GM12878 (cell line): ENCODE measurements at regions not wholly inside any gene's neighbourhood (a gene's known extent, or its start where the extent isn't known, plus 50 kb on each side); places are given as distances from the start of the nearest gene placed in this dataset.

Experiments used
- ATAC-seq: fragments of 200-7000 bp; cut with Tn5 transposase; 3 replicates; pipeline ENCODE4 v1.9.1; 2020; ENCODE audit warnings: mild to moderate bottlenecking, moderate library complexity
- BruUV-seq: library from RNA; stranded (reverse); fragments of 400-500 nt; replicated peaks from 2 replicates; lab custom pipeline; 2021; lab: Mats Ljungman, UMichigan
- CTCF ChIA-PET: fragments of 300-600 bp; sonication (Branson Sonifier 250); formaldehyde crosslinking; extraction: SDS; loops from one replicate; lab custom pipeline; 2021; ENCODE audit warnings: inconsistent platforms; lab: Yijun Ruan, JAX
- POLR2A ChIA-PET: fragments of 350-600 bp; formaldehyde crosslinking; extraction: SDS; loops from one replicate; lab custom pipeline; 2021; ENCODE audit warnings: inconsistent platforms; lab: Charles Lee
- RAD21 ChIA-PET: fragments of 300-600 bp; sonication (Branson Sonifier 250); formaldehyde crosslinking; loops from one replicate; lab custom pipeline; 2023; ENCODE audit warnings: antibody characterized with exemption; ENCODE audit not compliant: unreplicated experiment; lab: Charles Lee
- SMC1A ChIA-PET: fragments of 300-600 bp; sonication (Branson Sonifier 250); formaldehyde crosslinking; loops from one replicate; lab custom pipeline; 2023; ENCODE audit not compliant: unreplicated experiment, uncharacterized antibody; lab: Charles Lee
- DNase-seq: peaks from one replicate; pipeline ENCODE4 v3.0.0-alpha.2; 2011; ENCODE audit warnings: low read depth, low spot score
- FAIRE-seq: peaks from 3 replicates; lab custom pipeline; 2011; peaks lifted over from hg19 to GRCh38; lab: Jason Lieb, UNC
- H2AFZ ChIP-seq: 2 replicates; pipeline ENCODE4 v1.6.0; 2011; ENCODE audit warnings: low read depth, low read length, control low read depth; ENCODE audit not compliant: control insufficient read depth
- H3K27ac ChIP-seq: 2 replicates; pipeline ENCODE4 v1.5.1; 2011; ENCODE audit warnings: control low read depth; ENCODE audit not compliant: control insufficient read depth, insufficient read depth
- H3K27me3 ChIP-seq, 2 experiments: replicated peaks in 1 of 2; 2 replicates each; pipeline versions ENCODE4 v1.6.0 to v1.6.1; 2011; ENCODE audit warnings: low read length in 1 of 2; ENCODE audit not compliant: control insufficient read depth in 2 of 2, insufficient read depth in 2 of 2
- H3K36me3 ChIP-seq, 2 experiments: 2 replicates each; pipeline ENCODE4 v1.5.1; 2011; ENCODE audit warnings: low read length in 1 of 2; ENCODE audit not compliant: control insufficient read depth in 2 of 2, insufficient read depth in 2 of 2
- H3K4me1 ChIP-seq: 2 replicates; pipeline ENCODE4 v1.6.1; 2011; ENCODE audit warnings: mild to moderate bottlenecking, low read length, moderate library complexity, mixed read lengths; ENCODE audit not compliant: control insufficient read depth, insufficient read depth
- H3K4me2 ChIP-seq: 2 replicates; pipeline ENCODE4 v1.6.0; 2011; ENCODE audit warnings: control low read depth; ENCODE audit not compliant: control insufficient read depth, insufficient read depth
- H3K4me3 ChIP-seq: fragments of 200-600 bp; sonication (generic); 2 replicates; pipeline ENCODE4 v1.5.1; 2016
- H3K79me2 ChIP-seq: 2 replicates; pipeline ENCODE4 v1.6.0; 2011; ENCODE audit warnings: low read length; ENCODE audit not compliant: control insufficient read depth, insufficient read depth
- H3K9ac ChIP-seq: 2 replicates; pipeline ENCODE4 v1.8.0; 2011; ENCODE audit warnings: low read length, control low read depth, mixed read lengths; ENCODE audit not compliant: control insufficient read depth, insufficient read depth
- H3K9me3 ChIP-seq: replicated peaks from 3 replicates; pipeline ENCODE4 v1.5.1; 2011; ENCODE audit warnings: mild to moderate bottlenecking, low read length; ENCODE audit not compliant: control insufficient read depth, insufficient read depth
- H4K20me1 ChIP-seq: 2 replicates; pipeline ENCODE4 v1.6.0; 2011; ENCODE audit not compliant: control insufficient read depth, insufficient read depth
- ASH2L ChIP-seq: fragments of 300-600, 200-600 bp; sonication (generic); IDR thresholded peaks from 2 replicates; pipeline ENCODE4 v1.6.1; 2017; ENCODE audit warnings: low read depth, mild to moderate bottlenecking, borderline replicate concordance
- BCL3 ChIP-seq: IDR thresholded peaks from 2 replicates; pipeline ENCODE4 v1.6.1; 2011; ENCODE audit warnings: borderline replicate concordance, low read depth, mild to moderate bottlenecking, moderate library complexity, low read length; ENCODE audit not compliant: insufficient read depth, poor library complexity, severe bottlenecking
- E4F1 ChIP-seq: fragments of 450-650 bp; IDR thresholded peaks from 2 replicates; pipeline ENCODE4 v1.6.1; 2018; ENCODE audit warnings: borderline replicate concordance, mild to moderate bottlenecking; ENCODE audit not compliant: partially characterized antibody
- FOS ChIP-seq: IDR thresholded peaks from 3 replicates; pipeline ENCODE4 v1.6.1; 2011; ENCODE audit warnings: borderline replicate concordance; ENCODE audit not compliant: insufficient read length; ENCODE audit errors: extremely low read depth
- FOXM1 ChIP-seq: IDR thresholded peaks from 2 replicates; pipeline ENCODE4 v1.6.1; 2012; ENCODE audit warnings: low read depth, mild to moderate bottlenecking, inconsistent platforms, low read length, moderate library complexity
- GATAD2B ChIP-seq: fragments of 450-650 bp; conservative IDR thresholded peaks from 2 replicates; pipeline ENCODE4 v1.6.1; 2017; ENCODE audit warnings: low read depth, mild to moderate bottlenecking, moderate library complexity
- HDAC6 ChIP-seq: fragments of 200-600 bp; sonication (generic); IDR thresholded peaks from one replicate; pipeline ENCODE4 v1.8.0; 2017; ENCODE audit warnings: antibody characterized with exemption; ENCODE audit not compliant: unreplicated experiment
- HSF1 ChIP-seq: fragments of 150-350 bp; IDR thresholded peaks from 2 replicates; pipeline ENCODE4 v1.6.1; 2014; ENCODE audit warnings: mild to moderate bottlenecking, low read depth, low read length
- KDM1A ChIP-seq: fragments of 200-600 bp; sonication (generic); IDR thresholded peaks from 2 replicates; pipeline ENCODE4 v1.6.1; 2016; ENCODE audit warnings: borderline replicate concordance
- MYB ChIP-seq: fragments of 150-350 bp; IDR thresholded peaks from 2 replicates; pipeline ENCODE4 v1.6.1; 2014; ENCODE audit warnings: mild to moderate bottlenecking, low read depth, low read length, borderline replicate concordance
- NFIC ChIP-seq: IDR thresholded peaks from 2 replicates; pipeline ENCODE4 v1.6.1; 2012; ENCODE audit warnings: low read depth, mild to moderate bottlenecking, inconsistent platforms, low read length, moderate library complexity
- RB1 ChIP-seq: fragments of 450-650 bp; formaldehyde crosslinking; IDR thresholded peaks from 2 replicates; pipeline ENCODE4 v1.6.1; 2017; ENCODE audit warnings: mild to moderate bottlenecking, borderline replicate concordance
- RUNX3 ChIP-seq: IDR thresholded peaks from 2 replicates; pipeline ENCODE4 v1.6.1; 2012; ENCODE audit warnings: low read length, inconsistent platforms
- SKIL ChIP-seq: fragments of 450-650 bp; IDR thresholded peaks from 2 replicates; pipeline ENCODE4 v1.6.1; 2017; ENCODE audit warnings: mild to moderate bottlenecking, low read depth, inconsistent platforms; ENCODE audit not compliant: poor library complexity, severe bottlenecking
- YY1 ChIP-seq: IDR thresholded peaks from 2 replicates; pipeline ENCODE4 v1.6.1; 2011; ENCODE audit warnings: low read depth, mild to moderate bottlenecking, low read length
- ZSCAN29 ChIP-seq: fragments of 450-650 bp; IDR thresholded peaks from 2 replicates; pipeline ENCODE4 v1.6.1; 2017; ENCODE audit warnings: mild to moderate bottlenecking, moderate library complexity
- WGBS: methylation state at CpG from one replicate; pipeline ENCODE4 v1.1.6; 2016; ENCODE audit warnings: low lambda C conversion rate; ENCODE audit not compliant: insufficient replicate concordance, insufficient coverage; ENCODE audit errors: missing lambda C conversion rate; 5-methylcytosine and 5-hydroxymethylcytosine counted together
- in situ Hi-C: fragments of 300-500 bp; cut with MboI; formaldehyde crosslinking; loops from 9 replicates; pipeline ENCODE4 v1.14.3; 2018; ENCODE audit warnings: mixed read lengths
- intact Hi-C: fragments of 100-400 bp; cut with micrococcal nuclease; formaldehyde crosslinking; loops from one replicate; pipeline ENCODE4 v1.14.2; 2022; ENCODE audit not compliant: unreplicated experiment

GRCh38 chr15:67907184-67907723 is 67.4 kb upstream of the RNU6-1 start:
- no TSS peak for BruUV-seq
- ATAC-seq, result no peak
- 21% methylated on average over 2 of the region's 2 CpGs for WGBS
- Histone ChIP-seq H3K4me2 (no peak overlapping the region), H3K9ac (no peak overlapping the region), H2AFZ (no peak overlapping the region), H3K79me2 (no peaks in the 10 kb centered on the region), H3K36me3 (no peaks in the 10 kb centered on the region; a peak in 1 of 4 replicates), H4K20me1 (no peaks in the 10 kb centered on the region)
- in situ Hi-C loops, result no loop called here
- TF ChIP-seq FOS (no peak), MYB (no peak), RB1 (no peak), GATAD2B (no peak), ASH2L (no peak), E4F1 (no peak), HDAC6 (no peak), SKIL (no peak), HSF1 (no peak), ZSCAN29 (no peak), FOXM1 (no peak), YY1 (no peak), KDM1A (no peak), RUNX3 (no peak), NFIC (no peak), BCL3 (no peak)
- TF ChIP-seq, all 136 proteins: peak for 0
- Histone ChIP-seq H3K4me1 (peaks cover 25% of the 10 kb centered on the region), H3K27me3 (no peaks in the 10 kb centered on the region), H3K27ac (no peak overlapping the region), H3K9me3 (peaks cover 18% of the 10 kb centered on the region), H3K4me3 (no peak overlapping the region)
- DNase-seq, result no peak
- CTCF ChIA-PET, result interaction anchor here (1.0 kb wide), 1 partner anchor 248 kb away, joined by 3 read pairs; no protein-coding TSS in a partner anchor
- intact Hi-C loops, result no loop called here
- RAD21 ChIA-PET, result no interaction called here
- POLR2A ChIA-PET, result interaction anchor here (0.6 kb wide), 1 partner anchor 35 kb away, joined by 5 read pairs; no protein-coding TSS in a partner anchor
- SMC1A ChIA-PET, result interaction anchor here (0.8 to 3.6 kb wide), 7 partner anchors 10 to 247 kb away, joined by 3 to 13 read pairs (median 5); no protein-coding TSS in a partner anchor
- FAIRE-seq, result no peak
